Tibial nerve (tissue), 4 donors: ENCODE measurements at regions not wholly inside any gene's neighbourhood (a gene's known extent, or its start where the extent isn't known, plus 50 kb on each side); places are given as distances from the start of the nearest gene placed in this dataset.
"Not testable (repeated sequence)": the region's sequence is repeated elsewhere in the genome, so short reads cannot be mapped to it uniquely, and the experiment has no call there.

ENCODE experiments used
- DNase-seq, 2 donors: peaks; one replicate each; pipeline ENCODE4 v3.0.0-alpha.2; 2019; ENCODE audit warnings: low spot score in 2 of 2
- H3K27ac ChIP-seq, 4 donors: fragments of 200-600 bp; sonication (generic) in 3 of 4; one replicate each; pipeline ENCODE4 v1.5.1; 2017 to 2019; ENCODE audit warnings: mild to moderate bottlenecking in 1 of 4
- H3K27me3 ChIP-seq, 2 donors: fragments of 200-600 bp; sonication (generic) in 1 of 2; one replicate each; pipeline versions ENCODE4 v1.5.1 to v1.6.0; 2017 to 2019
- H3K36me3 ChIP-seq, 3 donors: fragments of 200-600 bp; sonication (generic); one replicate each; pipeline ENCODE4 v1.5.1; 2018 to 2019
- H3K4me1 ChIP-seq, 4 donors: fragments of 200-600 bp; sonication (generic) in 3 of 4; one replicate each; pipeline ENCODE4 v1.5.1; 2017 to 2019
- H3K4me3 ChIP-seq, 4 donors: fragments of 200-600 bp; sonication (generic) in 3 of 4; one replicate each; pipeline ENCODE4 v1.5.1; 2017 to 2019; ENCODE audit warnings: mild to moderate bottlenecking in 1 of 4, moderate library complexity in 1 of 4
- H3K9me3 ChIP-seq, 4 donors: fragments of 200-600 bp; sonication (generic) in 3 of 4; one replicate each; pipeline ENCODE4 v1.5.1; 2017 to 2019
- EP300 ChIP-seq, 2 donors: sonication (generic); formaldehyde crosslinking; IDR thresholded peaks; one replicate each; pipeline ENCODE4 v1.6.1; 2017; ENCODE audit warnings: antibody characterized with exemption in 2 of 2, mild to moderate bottlenecking in 1 of 2
- POLR2A ChIP-seq, 2 donors: fragments of 450-650 bp; IDR thresholded peaks; one replicate each; pipeline ENCODE4 v1.6.1; 2017; ENCODE audit warnings: antibody characterized with exemption in 2 of 2, mild to moderate bottlenecking in 2 of 2, moderate library complexity in 2 of 2
- WGBS, 2 donors: methylation state at CpG; one replicate each; pipeline ENCODE4 v1.1.5; 2018; 5-methylcytosine and 5-hydroxymethylcytosine counted together
- TF ChIP-seq, protein P1 (sequence below), 5 experiments: fragments of 200-600 bp in 3 of 5; fragments of 450-650 bp in 2 of 5; sonication (generic) in 3 of 5; IDR thresholded peaks; one replicate each; pipeline ENCODE4 v1.5.1; 2016 to 2019; ENCODE audit warnings: antibody characterized with exemption in 5 of 5, mild to moderate bottlenecking in 3 of 5, moderate library complexity in 2 of 5

DNA sequence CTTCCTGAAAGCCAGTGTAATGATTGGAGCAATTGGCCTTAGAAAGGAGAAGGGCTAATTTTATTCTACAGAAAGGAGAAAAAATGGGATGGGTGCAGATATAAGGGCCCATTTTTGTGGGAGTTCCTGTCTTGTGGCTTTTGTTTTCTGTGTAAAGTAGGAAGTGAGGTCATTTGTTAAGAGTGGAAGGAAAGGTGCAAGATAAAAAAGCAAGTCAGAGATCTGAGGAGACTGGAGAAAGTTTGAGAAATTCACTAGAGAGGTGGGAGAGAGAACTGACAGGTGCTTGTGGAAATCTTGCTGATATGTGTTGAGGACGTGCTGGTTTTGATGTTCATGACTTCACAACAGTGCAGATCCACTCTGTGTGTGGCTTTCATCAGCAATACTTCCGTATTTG lies 349.4 kb downstream of the DLEU7 start:
- Histone ChIP-seq H3K27ac (no peak overlapping the region), H3K4me1 (no peaks in the 10 kb centered on the region), H3K27me3 (no peaks in the 10 kb centered on the region), H3K9me3 (no peaks in the 10 kb centered on the region), H3K4me3 (no peak overlapping the region), H3K36me3 (no peaks in the 10 kb centered on the region)
- TF ChIP-seq POLR2A (IDR thresholded peaks at IDR 0.05) (no peak), EP300 (IDR thresholded peaks at IDR 0.05) (no peak)
- TF ChIP-seq, protein P1, sequence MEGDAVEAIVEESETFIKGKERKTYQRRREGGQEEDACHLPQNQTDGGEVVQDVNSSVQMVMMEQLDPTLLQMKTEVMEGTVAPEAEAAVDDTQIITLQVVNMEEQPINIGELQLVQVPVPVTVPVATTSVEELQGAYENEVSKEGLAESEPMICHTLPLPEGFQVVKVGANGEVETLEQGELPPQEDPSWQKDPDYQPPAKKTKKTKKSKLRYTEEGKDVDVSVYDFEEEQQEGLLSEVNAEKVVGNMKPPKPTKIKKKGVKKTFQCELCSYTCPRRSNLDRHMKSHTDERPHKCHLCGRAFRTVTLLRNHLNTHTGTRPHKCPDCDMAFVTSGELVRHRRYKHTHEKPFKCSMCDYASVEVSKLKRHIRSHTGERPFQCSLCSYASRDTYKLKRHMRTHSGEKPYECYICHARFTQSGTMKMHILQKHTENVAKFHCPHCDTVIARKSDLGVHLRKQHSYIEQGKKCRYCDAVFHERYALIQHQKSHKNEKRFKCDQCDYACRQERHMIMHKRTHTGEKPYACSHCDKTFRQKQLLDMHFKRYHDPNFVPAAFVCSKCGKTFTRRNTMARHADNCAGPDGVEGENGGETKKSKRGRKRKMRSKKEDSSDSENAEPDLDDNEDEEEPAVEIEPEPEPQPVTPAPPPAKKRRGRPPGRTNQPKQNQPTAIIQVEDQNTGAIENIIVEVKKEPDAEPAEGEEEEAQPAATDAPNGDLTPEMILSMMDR (IDR thresholded peaks at IDR 0.05): no peak
- WGBS, 2 donors: 85 to 94% methylated on average over 2 of the region's 2 CpGs
- DNase-seq: no peak

DNA sequence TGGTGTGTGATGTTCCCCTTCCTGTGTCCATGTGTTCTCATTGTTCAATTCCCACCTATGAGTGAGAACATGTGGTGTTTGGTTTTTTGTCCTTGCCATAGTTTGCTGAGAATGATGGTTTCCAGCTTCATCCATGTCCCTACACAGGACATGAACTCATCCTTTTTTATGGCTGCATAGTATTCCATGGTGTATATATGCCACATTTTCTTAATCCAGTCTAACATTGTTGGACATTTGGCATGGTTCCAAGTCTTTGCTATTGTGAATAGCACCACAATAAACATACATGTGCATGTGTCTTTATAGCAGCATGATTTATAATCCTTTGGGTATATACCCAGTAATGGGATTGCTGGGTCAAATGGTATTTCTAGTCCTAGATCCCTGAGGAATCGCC lies 340.3 kb downstream of the DLEU7 start:
- not testable (repeated sequence) for H3K27me3 ChIP-seq, H3K36me3 ChIP-seq, H3K4me3 ChIP-seq, H3K27ac ChIP-seq, DNase-seq, H3K9me3 ChIP-seq, H3K4me1 ChIP-seq
- 88 to 92% methylated on average over 1 of the region's 1 CpG for WGBS, 2 donors

DNA sequence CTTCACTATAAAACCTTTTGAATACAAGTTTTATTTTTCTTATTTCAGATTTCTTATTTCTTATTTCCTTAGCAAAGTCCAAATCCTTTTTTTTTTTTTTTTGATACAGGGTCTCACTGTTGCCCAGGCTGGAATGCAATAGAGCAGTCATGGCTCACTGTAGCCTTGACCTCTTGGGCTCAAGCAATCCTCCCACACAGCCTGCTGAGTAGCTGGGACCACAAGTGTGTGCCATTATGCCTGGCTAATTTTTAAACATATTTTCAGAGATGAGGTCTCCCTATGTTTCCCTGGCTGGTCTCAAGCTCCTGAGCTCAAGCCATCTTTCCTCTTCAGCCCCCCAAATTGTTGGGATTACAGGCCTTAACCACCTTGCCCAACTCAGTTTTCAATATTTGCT lies 334.3 kb downstream of the DLEU7 start:
- DNase-seq: no peak
- Histone ChIP-seq H3K9me3 (no peaks in the 10 kb centered on the region), H3K27me3 (no peaks in the 10 kb centered on the region), H3K36me3 (no peaks in the 10 kb centered on the region), H3K27ac (no peak overlapping the region), H3K4me1 (peaks cover 0 to 23% (median 15%) of the 10 kb centered on the region in 4 donors), H3K4me3 (no peak overlapping the region)
- TF ChIP-seq EP300 (IDR thresholded peaks at IDR 0.05) (no peak), POLR2A (IDR thresholded peaks at IDR 0.05) (no peak)
- TF ChIP-seq, protein P1 (IDR thresholded peaks at IDR 0.05): no peak

DNA sequence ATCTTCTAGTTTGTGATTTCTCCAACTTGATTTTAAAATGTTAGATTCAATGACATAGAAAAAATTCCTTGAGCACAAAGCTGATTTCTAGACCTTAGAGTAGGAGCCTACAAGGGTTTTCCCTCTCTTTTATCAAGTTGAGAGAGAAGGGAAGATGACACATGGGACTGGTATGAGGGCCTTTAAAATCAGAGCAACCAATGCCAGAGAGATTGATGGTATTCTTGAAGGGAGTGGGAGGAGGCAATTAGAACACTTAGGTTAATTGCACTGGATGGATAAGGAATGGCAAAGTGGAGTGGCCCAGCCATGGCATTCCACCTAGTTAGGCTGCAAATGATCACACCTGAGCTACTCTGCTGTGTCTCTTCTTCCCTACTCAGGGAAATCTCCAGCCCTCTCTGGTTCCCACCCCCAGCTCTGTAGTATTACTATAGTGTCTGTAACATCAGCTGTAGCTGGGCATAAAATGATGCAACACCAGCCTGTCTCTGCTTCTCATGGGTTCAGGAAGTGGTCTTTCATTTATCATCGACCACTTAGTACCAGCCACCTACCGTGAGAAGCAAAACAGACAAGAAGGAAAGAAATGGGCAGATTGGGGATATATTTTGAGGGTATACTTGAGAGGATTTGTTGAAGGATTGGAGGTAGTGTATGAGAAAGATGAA lies 333.6 kb downstream of the DLEU7 start:
- no peak for DNase-seq
- no peaks in the 10 kb centered on the region for H3K27me3 ChIP-seq
- H3K27ac ChIP-seq: no peak overlapping the region
- no peak overlapping the region for H3K4me3 ChIP-seq
- H3K36me3 ChIP-seq: no peaks in the 10 kb centered on the region
- H3K9me3 ChIP-seq: no peaks in the 10 kb centered on the region
- H3K4me1 ChIP-seq: peaks cover 0 to 23% (median 16%) of the 10 kb centered on the region in 4 donors
- TF ChIP-seq, protein P1 (IDR thresholded peaks at IDR 0.05): no peak
- TF ChIP-seq EP300 (IDR thresholded peaks at IDR 0.05) (no peak), POLR2A (IDR thresholded peaks at IDR 0.05) (no peak)
- WGBS, 2 donors: 84 to 93% methylated on average over 2 of the region's 2 CpGs

DNA sequence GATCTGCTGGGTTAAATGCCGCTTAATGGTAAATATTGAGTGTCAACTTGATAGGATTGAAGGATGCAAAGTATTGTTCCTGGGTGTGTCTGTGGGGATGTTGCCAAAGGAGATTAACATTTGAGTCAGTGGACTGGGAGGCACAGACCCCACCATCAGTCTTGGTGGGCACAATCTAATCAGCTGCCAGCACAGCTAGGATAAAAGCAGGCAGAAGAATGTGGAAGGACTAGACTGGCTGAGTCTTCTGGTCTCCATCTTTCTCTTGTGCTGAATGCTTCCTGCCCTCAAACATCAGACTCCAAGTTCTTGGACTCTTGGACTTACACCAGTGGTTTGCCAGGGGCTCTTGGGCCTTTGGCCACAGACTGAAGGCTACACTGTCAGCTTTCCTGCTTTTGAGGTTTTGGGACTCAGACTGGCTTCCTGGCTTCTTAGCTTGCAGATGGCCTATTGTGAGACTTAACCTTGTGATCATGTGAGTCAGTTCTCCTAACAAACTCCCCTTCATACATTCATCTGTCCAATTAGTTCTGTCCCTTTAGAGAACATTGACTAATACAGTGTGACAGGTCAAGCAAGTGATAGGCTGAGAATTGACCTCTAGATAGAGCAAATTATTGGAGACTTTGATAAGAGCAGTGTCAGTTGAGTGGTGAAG lies 332.5 kb downstream of the DLEU7 start:
- H3K27me3 ChIP-seq, H3K4me3 ChIP-seq, H3K36me3 ChIP-seq, DNase-seq, H3K9me3 ChIP-seq: not testable (repeated sequence)
- 45 to 97% methylated on average over 1 of the region's 1 CpG for WGBS, 2 donors
- Histone ChIP-seq H3K27ac (peak overlapping the region in 1 of 4 donors; percentile 80), H3K4me1 (peaks cover 0 to 23% (median 16%) of the 10 kb centered on the region in 4 donors)

DNA sequence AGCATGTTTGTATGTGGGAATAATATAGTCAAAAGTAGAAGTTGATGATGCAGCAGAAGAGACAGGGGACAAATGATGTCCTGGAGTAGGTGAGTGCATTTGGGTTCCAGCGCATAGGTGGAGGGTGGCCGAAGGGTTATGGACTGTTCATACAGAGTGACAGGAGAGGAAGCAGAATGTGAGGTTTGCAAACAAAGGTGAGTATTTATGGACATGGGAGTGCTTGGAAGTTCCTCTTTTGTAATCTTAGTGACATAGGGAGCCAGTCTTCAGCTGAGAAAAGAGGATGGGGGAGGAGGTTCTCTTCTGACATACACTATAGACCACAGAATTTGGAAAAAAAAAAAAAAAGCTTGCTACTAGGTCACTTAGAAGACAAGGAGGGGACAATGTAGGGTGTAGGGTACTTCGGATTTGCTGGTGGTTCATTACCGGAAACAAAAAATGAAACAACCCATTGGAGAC lies 331.6 kb downstream of the DLEU7 start:
- Histone ChIP-seq H3K27ac (peak overlapping the region; percentile 33 to 83 (median 81)), H3K4me3 (peak overlapping the region; percentile 7 to 43 (median 28)), H3K9me3 (no peaks in the 10 kb centered on the region), H3K27me3 (no peaks in the 10 kb centered on the region), H3K4me1 (peaks cover 0 to 23% (median 17%) of the 10 kb centered on the region in 4 donors), H3K36me3 (no peaks in the 10 kb centered on the region)
- TF ChIP-seq EP300 (IDR thresholded peaks at IDR 0.05): no peak
- TF ChIP-seq, protein P1 (IDR thresholded peaks at IDR 0.05): no peak
- no peak for TF ChIP-seq POLR2A (IDR thresholded peaks at IDR 0.05)
- DNase-seq: no peak
- WGBS, 2 donors: 53 to 63% methylated on average over 4 of the region's 4 CpGs
